ENCODE measurements at regions not wholly inside any gene's neighbourhood (a gene's known extent, or its start where the extent isn't known, plus 50 kb on each side); places are given as distances from the start of the nearest gene placed in this dataset.
"Not testable (repeated sequence)": the region's sequence is repeated elsewhere in the genome, so short reads cannot be mapped to it uniquely, and the experiment has no call there.

- no peak for DNase-seq (ENCODE audit: low read depth)
Observed at GRCh38 chr10:130934293-130935127, 377.0 kb downstream of the TCERG1L start.

GRCh38 chr10:130935128-130935439, 376.4 kb downstream of the TCERG1L start:
- no peak for DNase-seq (ENCODE audit: low read depth)

DNA sequence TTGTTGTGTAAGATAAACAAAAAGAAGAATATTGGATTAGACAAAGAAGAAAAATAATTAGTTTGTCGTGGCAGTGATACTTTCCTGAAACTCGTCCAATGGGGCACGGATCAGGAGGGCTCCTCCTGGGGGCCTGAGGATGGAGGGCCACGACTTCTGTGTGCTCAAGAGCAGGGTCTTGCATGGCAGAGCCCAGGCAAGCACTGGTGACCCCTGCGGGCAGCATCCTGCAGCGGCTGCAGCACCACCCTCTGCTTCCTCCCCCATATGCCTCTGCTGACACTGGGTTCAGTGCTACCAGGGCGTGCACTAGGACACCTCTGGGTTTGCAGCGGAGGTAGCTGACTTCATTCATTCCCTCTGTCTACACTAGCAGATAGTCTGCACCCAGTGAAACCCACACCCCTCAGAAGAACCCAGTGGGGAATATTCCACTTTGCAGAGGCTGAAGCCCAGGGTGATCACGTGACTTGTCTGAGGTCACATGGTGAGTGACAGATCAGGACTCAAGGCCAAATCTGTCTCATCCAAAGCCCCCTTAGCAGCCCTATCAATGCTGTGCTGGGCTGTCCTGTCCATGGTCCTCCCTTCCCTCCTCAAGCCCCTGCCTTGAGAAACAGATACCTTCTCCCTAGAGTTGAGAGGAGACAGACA, 375.5 kb downstream of the TCERG1L start:
- DNase-seq (ENCODE audit: low read depth), result no peak

DNA sequence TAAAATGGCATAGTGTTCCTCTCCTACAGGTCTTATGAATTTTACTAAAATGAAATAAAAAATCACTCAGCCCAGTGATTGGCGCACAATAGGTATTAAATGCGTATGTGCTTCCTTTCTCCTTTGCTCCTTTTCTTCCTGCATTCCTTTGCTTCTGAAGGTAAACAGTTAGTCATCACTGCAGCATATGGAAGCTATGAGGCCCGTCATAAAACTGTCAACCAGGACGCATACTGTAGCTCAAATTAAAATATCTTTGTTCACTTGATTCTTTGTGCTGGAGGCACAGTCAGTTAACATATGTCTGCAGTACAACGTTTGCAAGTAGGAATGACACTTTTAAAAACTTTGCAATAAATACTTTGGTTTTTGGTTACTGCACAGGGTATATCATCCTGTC, 374.7 kb downstream of the TCERG1L start:
- DNase-seq (ENCODE audit: low read depth), result no peak

GRCh38 chr10:130938051-130938450, 373.5 kb downstream of the TCERG1L start:
- no peak for DNase-seq (ENCODE audit: low read depth)

DNA sequence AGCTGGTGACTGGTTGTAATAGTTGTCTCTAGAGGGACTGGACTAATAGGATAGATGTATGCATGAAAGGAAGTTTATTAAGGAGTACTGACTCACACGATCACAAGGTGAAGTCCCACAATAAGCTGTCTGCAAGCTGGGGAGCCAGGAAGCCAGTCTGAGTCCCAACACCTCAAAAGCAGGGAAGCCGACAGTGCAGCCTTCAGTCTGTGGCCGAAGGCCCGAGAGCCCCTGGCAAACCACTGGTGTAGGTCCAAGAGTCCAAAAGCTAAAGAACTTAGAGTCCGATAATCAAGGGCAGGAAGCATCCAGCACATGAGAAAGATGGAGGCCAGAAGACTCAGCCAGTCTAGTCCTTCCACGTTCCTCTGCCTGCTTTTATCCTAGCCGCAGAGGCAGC, 372.6 kb downstream of the TCERG1L start:
- DNase-seq (ENCODE audit: low read depth), result not testable (repeated sequence)

DNA sequence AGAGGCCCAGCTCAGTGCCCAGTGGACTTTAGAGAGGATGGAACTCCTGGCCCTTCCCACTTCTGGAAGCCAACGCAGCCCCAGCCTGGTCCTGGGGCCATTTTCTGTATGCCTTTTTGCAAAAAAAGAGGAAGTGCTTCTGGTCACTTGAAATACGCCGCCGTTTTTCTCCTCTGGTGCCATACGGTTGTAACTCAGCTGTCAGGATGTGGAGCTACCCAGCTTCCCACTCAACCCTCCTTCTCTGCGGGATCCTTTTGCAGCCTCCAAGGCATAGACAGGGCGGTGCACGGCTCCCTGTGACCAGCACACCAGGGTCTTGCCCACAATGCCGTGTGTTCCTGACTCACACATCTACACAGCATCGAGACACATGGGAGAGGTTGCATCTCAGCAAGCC, 369.6 kb downstream of the TCERG1L start:
- DNase-seq (ENCODE audit: low read depth), result no peak

DNA sequence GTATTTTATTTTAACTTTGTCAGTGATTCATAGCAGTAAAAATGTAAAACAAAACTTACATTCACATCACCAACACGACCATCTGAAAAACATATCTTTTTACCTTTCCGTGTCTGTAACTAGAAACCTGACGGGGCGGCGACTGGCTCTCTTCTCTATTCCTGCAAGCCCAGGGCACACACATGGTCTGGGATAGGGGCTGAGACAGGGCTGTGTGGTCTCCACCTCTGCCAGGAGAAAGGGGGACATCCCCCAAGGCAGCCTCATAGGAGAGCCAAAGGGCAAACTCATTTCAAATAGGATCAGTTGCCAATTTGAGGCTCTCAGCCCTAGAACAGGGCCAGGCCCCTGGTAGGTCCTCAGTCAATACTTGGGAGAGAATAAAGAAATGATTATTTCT, 359.4 kb downstream of the TCERG1L start:
- DNase-seq (ENCODE audit: low read depth), result no peak

- no peak for DNase-seq (ENCODE audit: low read depth)
Observed at GRCh38 chr10:130954326-130954905, 357.1 kb downstream of the TCERG1L start.

- no peak for DNase-seq (ENCODE audit: low read depth)
Observed at GRCh38 chr10:130956251-130956650, 355.3 kb downstream of the TCERG1L start.

DNA sequence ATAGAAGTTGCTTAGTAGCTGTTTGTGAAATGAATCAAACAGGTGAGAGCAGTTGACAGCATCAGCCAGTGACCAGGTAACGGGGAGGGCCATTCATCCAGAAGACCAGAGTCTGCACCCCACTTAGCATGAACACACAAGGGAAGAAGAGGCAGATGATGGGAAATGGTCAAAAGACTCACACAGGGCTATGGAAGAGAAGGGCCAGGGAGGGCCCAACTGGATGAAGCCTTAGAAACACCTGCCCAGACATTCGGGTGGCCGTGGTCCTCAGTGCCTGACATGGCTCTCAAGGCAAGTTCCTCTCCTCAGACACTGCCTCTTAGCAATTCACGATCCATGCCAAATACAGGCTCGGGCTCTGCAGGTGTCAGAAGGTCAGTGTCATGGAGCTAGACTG, 354.1 kb downstream of the TCERG1L start:
- DNase-seq (ENCODE audit: low read depth), result no peak

DNA sequence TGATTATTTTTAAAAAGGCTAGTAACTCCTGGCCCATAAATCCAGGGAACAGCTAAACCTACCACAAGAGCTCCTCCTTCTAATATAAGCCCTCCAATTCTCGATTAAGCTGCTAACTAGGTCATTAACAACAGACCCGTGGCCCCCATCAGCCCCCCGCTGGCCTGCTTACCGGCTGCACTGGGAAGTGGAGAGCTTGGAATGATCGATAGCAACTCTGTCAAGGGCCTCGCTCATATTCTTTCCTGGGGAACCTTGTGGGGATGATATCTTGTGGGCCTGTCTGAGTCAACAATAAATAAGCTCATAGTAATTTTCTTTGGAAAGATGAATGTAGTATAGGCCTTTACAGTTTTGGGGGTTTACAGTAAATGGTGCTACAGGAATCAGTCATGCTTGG, 353.5 kb downstream of the TCERG1L start:
- no peak for DNase-seq (ENCODE audit: low read depth)

GRCh38 chr10:130958981-130959751, 352.4 kb downstream of the TCERG1L start:
- DNase-seq (ENCODE audit: low read depth), result no peak

- DNase-seq (ENCODE audit: low read depth), result no peak
Observed at GRCh38 chr10:130959752-130960195, 351.7 kb downstream of the TCERG1L start.

DNA sequence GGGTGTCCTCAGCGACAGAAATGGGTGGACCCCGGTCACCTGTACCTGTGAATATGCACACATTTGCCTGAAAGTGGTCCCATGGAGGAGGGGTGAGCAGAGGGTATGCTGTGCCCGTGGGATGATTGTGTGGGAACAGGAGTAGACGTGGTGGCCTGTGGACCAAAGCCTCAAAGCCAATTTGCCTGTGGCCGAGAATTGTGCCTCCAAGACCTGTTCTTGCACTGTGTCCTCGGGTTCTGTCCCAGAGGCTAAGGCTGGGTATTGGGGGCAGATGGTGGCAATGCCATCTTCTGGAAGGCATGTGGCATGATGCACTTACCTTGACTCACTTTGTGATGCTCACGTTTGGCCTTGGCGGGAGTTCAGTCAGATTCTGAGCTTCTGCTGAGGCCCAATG, 351.0 kb downstream of the TCERG1L start:
- DNase-seq (ENCODE audit: low read depth), result no peak

- DNase-seq (ENCODE audit: low read depth), result no peak
Observed at GRCh38 chr10:130961506-130962239, 349.8 kb downstream of the TCERG1L start.

DNA sequence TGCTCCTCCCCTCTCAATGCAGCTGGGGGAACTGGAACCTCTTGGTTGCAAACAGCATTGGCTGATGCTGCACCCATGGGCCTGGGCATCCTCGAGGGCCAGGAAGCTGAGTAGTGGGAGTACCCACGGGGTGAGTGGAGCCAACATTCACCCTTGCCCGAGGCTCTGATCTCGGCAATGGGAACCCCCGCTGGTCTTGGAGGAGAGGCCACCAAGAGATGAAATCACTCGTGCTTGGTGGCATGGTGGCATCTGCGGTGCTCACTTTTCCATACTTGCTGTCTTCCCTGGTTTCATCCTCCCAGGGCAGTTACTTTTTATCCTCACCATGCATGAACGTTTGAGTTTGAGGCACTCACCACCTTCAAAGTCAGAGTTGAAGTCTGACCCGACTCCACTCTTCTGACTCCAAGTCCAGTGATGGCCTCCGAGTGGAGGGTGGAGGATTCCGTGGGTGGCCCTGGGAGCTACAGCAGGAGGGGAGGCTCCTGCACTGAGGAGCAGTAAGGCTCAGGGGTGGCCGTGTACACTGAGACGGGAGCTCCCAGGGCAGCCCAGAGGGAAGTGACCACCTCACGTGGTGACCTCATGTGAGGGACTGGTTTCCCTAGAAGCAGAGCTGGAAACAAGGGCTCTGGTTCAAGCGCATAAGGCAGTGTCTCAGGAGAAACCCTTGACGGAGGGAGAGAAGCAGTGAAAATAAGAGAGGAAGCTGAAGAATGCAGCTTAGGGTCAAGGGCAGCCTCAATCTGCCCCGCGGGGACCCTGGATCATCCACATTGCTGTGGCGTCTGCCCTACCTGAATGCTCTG, 349.1 kb downstream of the TCERG1L start:
- DNase-seq (ENCODE audit: low read depth), result no peak

GRCh38 chr10:130963052-130963393, 348.5 kb downstream of the TCERG1L start:
- no peak for DNase-seq (ENCODE audit: low read depth)

GRCh38 chr10:130963786-130964522, 347.6 kb downstream of the TCERG1L start:
- DNase-seq (ENCODE audit: low read depth), result no peak

DNA sequence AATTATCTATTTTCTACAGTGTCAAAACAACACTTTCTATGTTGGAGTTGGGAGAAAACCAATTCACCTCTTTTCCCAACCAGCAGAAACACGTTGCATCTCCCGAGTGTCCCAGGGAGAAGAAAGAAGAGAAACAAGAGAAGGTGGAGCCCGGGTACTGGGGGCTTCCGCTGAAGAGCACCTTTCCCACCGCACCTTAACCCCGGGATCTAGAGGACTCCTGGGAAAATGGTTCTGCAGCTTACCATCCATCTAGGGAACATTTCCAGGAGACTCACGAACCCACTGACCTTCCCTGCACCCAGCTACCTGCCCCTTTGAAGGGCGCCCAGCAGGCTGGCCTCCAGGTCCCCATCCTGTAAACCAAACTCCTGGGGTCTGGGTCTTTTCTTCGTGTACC, 346.8 kb downstream of the TCERG1L start:
- DNase-seq (ENCODE audit: low read depth), result no peak
